HG03442 (cell line): ENCODE measurements at regions not wholly inside any gene's neighbourhood (a gene's known extent, or its start where the extent isn't known, plus 50 kb on each side); places are given as distances from the start of the nearest gene placed in this dataset.

ENCODE experiments used
- ATAC-seq: cut with Tn5 transposase; IDR thresholded peaks from one replicate; pipeline ENCODE4 v1.9.1; 2021; ENCODE audit warnings: mild to moderate bottlenecking, moderate library complexity; ENCODE audit not compliant: unreplicated experiment

DNA sequence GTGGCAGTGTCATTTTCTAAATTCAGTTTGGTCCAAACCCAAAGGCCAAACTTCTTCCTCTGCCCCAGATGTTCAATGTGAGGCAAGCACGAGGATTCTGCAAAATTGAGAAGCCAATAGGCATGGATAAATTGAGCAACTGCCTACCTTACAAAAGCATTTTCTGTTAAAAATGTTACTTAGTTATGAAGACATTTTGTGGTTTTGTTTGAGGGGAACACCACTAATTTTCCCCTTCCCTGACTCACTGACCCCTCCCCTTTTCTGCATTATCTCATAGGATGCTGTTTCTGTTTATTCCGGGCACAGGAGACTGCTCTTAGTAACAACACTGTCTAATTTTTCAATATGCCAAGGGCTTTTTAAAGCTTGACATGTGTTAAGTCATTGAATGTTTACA lies 462.8 kb downstream of the INSC start:
- no peak for ATAC-seq

DNA sequence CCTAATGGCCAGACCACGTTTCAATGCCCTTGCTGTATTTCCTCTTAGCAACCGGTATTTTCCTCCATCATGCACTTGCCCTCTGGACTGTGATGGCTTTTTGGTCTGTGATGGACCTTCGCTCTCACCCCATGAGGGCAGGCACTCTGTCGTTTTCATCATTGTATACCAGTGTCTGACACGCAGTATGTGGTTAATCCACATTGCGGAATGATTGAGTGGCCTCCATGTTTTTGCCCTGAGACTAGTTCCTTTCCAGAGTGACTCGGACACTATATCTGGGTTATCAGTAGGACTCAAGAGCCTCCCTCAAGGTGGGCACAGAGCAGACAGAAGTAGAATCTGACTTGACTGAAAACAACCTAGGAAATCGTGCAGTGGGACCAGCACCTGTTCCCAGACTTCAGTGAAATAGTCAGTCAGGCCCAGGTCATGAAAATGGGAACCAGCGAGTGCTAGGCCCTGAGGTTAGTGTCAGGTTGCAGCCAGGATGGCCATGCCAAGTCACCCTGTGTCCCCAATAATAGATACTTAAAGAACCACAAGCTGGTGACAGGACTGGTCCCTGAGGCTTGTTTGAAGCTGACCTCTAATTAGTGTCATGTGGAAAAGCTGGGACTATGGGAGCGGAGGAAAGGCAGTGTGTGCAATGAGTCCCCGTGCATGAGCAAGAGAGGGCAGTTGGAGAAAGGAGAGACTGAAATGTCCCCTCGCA lies 464.7 kb downstream of the INSC start:
- no peak for ATAC-seq

DNA sequence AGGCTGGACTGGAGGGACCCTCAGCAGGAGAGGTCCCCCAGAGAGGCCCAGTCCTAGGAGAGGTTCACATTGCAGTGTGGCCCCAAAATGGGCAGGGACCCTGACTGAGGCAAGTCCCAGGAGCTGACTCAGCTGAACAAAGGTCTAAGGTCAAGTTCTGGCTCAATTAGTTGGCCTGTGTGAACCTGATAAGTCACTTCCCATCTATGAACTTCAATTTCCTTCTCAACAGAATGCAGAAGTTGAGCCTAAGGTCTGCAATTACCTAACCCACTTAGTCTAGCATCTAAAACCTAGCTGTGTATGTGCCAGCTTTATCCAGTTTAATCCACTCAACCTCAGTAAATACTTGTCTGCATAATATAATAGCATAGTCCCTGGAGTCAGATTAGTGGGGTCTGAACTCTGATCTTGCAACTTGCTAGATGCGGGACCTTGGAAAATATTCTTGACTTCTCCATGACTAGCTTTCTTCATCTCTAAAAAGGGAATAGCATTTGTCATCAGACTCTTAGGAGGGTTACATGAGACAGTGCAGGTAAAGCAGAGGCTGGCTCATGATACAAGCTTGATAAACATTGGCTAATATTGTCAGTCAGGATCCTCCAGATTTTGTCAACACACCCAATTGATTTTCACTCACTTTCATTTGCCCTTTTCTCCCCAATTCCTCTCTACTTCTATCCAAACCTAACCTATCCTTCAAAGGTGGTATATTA lies 465.5 kb downstream of the INSC start:
- ATAC-seq, result no peak

DNA sequence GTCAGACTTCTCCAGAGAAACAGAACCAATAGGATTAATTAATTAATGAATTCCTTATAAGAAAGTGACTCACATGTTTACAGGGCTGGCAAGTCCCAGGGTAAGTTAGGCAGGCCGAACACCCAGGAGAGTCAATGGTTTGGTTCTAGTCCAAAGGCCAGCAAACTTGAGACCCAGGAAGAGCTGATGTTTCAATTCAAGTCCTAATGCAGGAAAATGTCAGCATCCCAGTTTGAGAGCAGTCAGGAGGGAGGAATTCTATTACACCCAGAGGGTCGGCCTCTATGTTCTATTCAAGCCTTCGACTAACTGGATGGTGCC lies 466.0 kb downstream of the INSC start:
- ATAC-seq, result no peak

DNA sequence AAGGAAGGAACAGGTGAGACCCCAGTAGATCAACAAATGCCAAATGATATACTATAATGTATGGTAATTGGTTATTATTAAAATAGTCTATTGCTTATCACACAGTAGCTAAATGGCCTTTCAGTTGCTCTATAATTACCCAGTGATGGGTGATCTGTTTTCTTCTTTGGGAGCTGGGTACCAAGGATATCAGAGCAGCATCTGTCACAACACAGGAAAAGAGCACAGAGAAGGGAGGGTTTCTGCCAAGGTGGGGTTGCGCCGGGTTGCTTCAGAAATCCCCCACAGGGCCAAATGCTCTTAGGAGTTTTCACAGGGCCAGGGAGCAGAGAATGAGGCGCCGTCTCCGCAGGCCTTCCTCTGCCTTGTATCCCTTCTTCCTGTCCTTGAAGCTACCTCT lies 469.4 kb downstream of the INSC start:
- ATAC-seq, result no peak

DNA sequence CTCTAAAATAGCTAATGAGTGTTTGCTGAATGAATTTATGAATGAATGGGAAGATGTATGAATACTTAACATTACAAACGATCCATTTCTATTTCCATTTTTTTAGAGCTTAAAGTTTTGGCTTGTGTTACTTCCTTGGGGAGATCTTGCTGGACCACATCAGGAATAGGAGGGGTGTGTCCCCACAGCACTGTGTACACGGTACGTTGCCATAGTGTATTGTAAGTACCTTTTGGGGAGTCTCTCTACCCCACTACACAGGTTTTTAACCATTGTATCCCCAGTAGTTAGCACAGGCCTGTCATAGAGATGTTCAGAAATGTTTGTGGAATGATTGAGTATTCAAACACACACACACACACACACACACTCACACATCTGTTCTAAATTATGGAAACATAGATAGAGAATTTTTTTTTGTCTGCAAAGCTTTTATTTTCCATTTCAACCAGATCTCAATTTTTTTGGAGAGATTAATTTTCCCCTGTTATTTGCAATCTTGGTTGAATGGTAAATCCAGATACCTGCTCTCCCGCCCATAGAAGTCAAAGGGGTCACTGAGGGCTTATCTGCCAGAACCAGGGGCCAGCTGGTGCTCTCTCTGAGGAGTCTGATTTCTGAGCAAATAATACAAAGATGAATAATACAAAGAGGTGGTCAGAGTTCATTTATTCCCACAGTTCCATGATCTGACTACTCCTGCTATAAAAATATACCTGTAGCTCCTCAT lies 471.0 kb downstream of the INSC start:
- no peak for ATAC-seq

DNA sequence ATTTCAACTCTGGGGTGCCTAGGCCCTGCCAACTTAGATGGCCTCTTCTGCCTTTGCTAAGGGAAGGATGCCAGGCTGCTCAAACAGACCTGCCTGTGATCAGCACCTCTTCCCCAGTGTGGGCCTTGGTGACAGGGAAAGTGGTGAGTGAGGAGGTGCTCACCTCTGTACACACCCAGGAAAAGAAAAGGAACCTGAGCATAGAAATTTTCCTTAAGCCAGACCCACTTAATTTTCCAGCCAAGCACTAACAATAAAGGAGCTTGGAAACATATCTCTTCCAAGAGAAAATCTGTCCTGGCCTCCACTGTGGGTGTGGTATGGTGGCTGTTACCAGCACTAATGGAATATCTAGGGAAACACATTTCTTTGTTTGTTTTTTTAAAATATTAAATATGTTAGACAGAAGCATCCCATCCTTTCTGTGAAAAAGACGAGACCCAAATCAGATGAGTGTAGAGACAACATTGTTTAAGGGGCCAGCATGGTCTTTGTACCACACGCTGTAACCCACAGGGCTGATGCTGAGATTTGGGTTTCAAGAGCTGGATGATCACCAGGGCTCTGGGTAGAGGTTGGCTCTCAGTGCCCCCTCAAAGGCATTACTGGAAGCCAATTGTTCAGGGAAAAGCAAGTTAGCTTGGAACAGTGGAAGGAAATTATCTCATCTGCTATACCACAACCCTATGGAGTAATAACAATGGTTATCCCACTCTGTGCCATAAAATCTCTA lies 472.2 kb downstream of the INSC start:
- ATAC-seq, result no peak

DNA sequence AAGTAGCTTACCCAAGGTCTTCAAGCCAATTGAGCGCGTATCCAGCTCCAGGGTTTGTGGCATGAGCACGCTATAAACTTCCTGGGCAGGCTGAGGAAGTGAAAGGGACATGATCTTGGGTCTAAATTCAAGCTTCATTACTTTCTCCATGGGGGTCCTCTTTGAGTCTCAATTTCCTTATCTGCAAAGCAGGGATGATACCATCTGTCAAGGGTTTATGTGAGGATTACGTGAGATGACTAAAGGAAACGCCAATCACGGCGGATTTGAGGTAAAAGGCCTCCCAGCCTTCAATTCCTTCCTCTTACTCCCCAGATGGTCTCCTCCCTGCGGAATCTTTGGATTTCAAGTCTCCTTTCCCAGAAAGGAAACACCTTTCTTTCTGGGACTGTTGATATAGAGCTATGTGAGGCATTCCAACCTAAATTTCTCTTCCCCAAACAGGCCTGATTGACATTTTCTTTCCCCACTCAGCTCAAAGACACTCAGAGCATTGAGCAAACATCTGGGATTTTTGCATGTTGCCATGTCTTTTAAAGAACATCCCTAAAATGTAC lies 474.4 kb downstream of the INSC start:
- no peak for ATAC-seq

DNA sequence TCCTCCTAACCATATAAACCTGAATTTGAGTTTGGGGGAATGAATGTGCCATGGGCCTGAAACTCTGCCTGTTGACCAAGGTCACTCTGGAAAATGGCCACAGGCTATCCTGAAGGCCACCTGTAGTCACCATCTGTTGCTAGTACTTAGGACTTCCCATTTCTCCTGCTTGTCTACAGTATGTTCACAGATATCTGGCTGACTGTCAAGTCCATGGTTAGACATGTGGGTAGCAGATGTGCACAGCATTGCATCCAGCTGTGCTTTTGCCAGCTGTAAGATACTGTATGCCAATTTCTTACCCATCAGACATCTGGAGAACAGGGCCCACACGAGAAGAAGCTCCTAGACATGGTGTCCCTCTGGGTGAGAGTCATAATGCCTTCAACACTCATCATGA lies 475.4 kb downstream of the INSC start:
- ATAC-seq, result no peak

DNA sequence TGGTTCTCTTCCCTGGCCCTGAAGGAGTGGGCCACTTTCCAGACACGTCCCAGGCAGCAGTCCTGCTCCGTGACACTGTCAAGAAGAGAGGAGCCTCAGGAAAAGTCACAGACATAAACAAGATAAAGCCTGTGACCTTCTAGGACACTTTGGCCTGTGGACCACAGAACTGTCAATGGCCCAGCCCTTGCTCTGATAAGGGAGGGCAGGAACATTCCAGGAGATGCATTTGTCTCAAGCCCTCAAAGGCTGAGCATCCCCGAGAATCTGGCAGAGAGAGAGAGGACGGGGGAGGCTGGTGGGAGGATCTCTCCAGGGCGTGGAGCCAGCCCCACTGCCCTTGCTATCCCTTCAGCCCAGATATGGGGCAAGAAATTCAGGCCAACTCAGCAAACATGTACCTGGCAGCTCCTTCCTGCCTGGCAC lies 476.4 kb downstream of the INSC start:
- no peak for ATAC-seq

DNA sequence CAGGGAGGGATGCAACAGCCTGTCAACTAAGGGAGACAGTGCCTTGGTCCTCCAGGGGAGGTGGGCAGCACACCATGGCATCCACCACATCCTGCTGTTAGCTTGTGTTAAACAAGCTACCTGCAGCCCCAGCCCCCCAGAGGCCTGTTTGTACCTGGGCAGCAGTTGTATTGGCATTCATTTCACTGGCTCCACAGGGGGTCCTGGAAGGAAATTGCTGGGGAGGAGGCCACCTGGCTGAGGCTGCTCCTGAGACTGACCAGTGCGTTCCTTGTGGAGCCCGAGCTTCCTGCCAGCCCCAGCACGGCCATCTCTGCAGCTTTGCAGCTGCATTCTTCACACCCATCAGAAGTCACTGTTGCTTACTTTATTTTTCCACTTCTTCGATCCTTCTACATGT lies 479.9 kb downstream of the INSC start:
- ATAC-seq, result no peak

DNA sequence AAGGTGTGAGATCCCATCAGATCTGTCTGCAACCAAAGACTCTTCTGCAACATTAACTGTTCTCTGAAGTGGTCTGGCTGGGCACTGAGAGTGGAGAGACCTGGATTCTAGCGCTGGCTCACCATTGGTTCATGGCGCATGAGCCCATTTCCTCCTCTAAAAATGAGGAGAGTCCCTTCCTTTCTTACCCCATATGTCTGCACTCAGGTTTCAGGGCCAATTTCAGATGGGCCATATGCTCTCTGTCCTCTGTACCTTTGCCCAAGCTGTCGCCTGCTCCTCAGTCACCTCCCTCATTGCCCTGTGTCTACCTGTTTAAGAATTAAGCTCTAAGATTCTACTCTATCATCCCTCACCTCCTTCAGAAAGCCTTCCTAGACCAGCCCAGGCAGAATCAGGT lies 484.7 kb downstream of the INSC start:
- no peak for ATAC-seq

DNA sequence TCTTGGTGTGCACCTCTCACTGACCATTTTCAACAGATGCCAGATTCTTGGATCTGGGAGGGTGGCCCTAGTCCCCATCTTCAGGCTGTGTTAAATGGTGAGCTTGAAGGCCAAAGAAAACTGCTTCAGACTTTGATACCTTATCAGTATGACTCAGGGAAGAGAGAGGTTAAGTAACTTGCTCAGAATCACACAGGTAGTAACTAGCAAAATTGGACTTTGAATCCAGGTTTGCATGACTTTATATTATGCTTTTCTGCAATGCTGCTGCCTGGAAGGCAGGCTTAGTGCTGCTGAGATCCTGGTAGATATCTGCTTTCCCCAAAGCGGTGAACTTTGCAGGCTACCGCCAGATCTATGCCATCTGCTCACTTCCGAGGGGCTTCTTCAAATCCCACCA lies 487.3 kb downstream of the INSC start:
- no peak for ATAC-seq

DNA sequence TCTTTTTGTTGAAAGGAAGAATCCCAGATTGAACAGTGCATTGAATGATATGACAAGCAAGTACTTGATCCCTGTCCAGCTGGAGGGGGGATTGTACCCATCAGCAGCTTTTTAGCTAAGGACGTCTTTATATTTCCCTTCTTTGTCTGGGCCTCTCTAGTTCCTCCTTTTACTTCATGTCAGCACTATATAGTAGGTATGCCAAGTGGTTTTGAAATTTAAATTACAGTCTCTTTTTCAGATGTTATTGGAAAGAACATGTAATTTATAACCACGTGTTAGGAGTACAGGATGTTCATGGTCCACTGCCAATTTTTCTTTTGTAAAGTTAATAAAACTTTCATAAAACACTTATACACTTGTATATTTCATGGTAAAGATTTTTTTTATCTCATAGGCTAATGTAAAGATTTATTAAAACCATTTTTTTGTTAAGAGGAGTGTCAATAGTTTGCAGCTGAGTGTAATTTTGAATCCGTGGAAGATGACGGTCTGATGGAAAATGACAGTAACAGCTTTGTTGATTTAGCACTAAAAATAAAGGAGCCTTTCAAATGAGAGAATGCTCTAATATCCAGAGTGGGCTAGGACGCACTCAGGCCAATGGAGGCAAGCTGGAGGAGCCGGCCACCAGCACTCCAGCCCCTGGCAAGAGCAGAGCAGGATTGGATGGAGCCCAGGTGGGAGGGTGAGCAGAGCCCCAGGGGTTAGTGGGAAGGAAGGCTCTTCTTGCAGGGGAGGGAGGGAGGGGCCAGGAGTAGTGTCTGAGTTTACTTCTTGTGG lies 488.3 kb downstream of the INSC start:
- no peak for ATAC-seq

DNA sequence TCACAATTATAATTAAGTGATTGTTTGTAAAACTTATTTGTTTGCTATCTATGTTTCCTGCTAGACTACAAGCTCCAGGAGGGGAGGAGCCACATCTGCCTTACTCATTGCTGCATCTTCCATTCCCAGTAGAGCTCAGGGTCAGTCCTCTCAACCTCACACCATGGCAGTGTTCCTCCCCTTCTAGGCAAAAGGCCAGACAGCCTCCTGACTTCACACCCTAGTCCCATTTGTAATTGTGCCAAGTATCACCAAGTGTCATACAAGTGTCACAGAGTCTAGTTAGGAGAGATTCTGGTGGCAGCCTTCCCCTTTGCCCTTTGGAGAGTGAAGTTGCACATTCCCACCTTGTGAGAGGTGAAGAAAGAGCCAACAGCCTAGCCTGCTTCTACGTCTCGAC lies 490.4 kb downstream of the INSC start:
- no peak for ATAC-seq

DNA sequence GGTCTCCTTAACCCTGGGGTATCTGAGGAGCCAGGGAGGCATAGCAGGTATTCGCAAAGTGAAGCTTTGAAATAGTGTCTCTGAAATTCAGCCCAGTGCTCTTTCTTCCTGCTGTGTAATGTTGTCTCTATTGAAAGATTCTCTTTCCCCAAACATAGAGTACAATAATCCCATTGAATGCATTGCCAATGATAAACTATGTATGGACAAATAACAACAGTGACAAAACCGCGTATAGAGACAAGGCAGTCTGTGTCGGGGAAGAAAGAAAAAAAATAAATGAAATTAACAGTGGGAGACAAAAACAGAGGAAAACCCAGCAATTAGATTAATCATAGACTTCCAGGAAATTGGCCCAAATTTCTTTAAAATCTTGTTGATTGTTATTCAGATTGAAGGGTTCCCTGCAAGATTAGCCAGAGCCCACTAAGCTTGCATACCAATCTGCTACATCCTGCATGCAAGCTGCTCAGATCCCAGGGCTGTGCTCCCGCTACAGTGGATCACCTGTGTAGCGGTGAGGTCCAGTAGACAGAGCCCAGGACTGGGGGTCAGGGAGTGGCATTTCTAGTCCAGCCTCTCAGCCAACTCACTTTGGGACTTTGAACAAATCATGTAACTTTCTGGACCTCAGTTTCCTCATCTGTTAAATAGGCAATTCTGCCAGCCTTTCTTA lies 492.8 kb downstream of the INSC start:
- ATAC-seq, result no peak

DNA sequence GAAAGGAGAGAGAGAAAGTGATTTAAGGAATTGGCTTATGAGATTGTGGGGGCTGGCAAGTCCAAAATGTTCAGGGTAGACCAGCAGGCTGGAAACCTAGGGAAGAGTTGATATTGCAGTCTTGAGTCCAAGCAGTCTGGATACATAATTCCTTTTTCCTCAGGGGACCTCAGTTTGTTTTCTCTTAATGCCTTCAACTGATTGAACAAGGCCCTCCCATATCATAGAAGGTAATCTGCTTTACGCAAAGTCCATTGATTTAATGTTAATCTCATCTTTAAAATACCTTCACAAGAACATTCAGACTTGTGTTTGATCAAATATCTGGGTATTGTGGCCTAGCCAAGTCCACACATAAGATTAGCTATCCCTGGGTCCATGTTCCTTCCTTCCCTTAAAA lies 494.7 kb downstream of the INSC start:
- no peak for ATAC-seq

DNA sequence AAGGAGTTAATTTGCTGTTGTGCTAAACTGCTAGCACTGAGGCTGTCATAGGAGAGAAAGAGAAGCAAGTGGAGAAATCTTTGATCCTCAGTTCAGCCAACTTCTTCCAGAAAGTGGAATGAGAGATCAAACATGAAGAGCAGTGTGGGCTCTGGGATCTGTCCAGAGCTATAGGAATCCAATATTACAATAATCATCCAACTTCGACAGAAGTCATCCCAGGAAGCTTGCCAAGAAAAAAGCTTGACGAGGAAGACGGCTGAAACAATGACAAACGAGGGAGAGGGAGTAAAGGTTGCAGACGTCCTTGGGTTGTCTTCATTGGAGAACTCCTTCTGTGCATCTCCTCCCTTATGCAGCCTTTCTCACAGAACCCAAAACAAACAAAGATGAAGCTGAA lies 496.2 kb downstream of the INSC start:
- ATAC-seq, result no peak

DNA sequence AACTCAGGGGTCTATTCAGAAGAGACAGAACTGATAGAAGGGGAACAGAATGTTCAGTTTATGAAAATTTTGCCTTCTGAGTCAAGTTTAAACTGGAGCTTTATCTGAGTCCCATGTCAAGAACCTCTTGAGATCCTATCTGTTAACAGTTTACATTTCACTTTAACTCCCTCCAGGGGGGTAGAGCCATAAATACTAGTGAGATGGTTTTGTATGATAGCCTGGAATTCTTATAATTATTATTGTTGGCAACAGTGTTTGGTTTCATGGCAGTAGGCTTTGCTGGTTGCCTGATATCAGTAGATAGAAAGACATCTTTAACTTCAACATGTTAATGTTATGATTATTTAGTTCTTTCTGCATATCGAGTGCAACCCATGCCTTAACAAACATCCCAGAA lies 498.5 kb downstream of the INSC start:
- ATAC-seq, result no peak

DNA sequence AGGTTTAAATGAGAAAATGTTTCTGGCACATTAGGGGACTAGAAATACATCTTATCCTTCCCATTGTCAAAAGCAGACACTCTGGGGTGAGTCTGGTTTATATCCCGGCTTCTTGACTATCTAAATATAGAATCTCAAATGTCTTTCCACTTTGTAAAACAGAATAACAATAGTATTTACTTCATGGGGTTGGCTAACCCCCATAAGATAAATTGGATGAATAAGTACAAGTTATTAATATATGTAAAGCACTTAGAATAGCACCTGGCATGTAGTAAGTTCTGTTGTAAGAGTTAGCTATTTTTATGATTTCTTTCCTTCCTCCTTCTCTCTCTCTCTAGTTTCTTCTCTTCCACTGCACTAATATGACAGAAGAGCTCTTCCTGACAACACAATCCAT lies 499.1 kb downstream of the INSC start:
- ATAC-seq, result no peak
